ENCODE measurements at regions not wholly inside any gene's neighbourhood (a gene's known extent, or its start where the extent isn't known, plus 50 kb on each side); places are given as distances from the start of the nearest gene placed in this dataset.

DNA sequence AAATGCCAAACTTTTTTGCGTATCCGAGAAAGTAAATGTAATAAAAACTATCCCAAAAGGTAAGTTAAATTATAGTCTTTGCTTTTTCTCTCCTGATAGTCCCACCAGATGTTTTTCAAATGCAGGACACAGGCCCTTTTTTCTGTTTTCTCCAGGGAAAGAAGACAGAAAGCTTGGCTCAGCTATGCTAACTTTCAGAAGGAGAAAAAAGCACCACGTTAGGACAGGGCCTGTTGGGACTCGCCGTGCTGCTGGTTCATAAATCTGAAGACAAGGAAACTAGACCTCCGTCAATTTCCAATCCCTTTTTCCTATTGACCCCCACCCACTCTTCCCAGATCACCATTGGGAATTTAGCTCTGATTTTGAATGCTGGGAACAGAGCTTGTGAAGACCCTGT lies 220.9 kb upstream of the SFRP2 start (continued):
- TF ChIP-seq MAFK (IDR thresholded peaks at IDR 0.05; ENCODE audit: low read depth, low read length) = no peak
- TF ChIP-seq, protein P1, sequence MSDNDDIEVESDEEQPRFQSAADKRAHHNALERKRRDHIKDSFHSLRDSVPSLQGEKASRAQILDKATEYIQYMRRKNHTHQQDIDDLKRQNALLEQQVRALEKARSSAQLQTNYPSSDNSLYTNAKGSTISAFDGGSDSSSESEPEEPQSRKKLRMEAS (IDR thresholded peaks at IDR 0.05) = no peak
- TF ChIP-seq, protein P2, sequence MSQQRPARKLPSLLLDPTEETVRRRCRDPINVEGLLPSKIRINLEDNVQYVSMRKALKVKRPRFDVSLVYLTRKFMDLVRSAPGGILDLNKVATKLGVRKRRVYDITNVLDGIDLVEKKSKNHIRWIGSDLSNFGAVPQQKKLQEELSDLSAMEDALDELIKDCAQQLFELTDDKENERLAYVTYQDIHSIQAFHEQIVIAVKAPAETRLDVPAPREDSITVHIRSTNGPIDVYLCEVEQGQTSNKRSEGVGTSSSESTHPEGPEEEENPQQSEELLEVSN (IDR thresholded peaks at IDR 0.05) = no peak
- TF ChIP-seq GTF2F1 (IDR thresholded peaks at IDR 0.05; ENCODE audit: borderline replicate concordance, low read depth, low read length) = no peak

Measured in H1 (cell line).